ENCODE measurements at regions not wholly inside any gene's neighbourhood (a gene's known extent, or its start where the extent isn't known, plus 50 kb on each side); places are given as distances from the start of the nearest gene placed in this dataset.

DNA sequence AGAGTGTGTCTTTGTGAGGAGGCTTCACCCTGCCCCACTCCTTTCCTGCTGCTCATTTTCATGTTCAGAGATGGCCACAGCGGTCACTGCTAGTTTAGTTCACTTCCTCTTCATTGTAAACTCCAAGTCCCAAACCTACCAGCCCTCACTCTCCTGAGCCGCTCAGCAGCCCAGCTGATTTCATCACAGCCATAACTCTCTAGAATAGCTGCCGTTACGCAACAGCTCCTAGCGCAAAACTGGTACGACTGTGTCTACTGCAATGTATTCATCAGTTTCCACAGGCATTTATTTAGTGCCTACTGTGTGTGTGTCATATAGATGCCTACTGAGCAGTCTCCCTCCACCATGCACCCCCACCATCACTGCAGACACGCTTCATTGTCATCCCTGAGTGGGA lies 233.5 kb upstream of the RPL38 start:
- TF ChIP-seq POLR2A (IDR thresholded peaks at IDR 0.05) (no peak), CTCF (IDR thresholded peaks at IDR 0.05) (no peak)

Data from body of pancreas (tissue), 4 donors.